ENCODE measurements at regions not wholly inside any gene's neighbourhood (a gene's known extent, or its start where the extent isn't known, plus 50 kb on each side); places are given as distances from the start of the nearest gene placed in this dataset. TPM values are rescaled to one million over a fixed set of nuclear protein-coding genes. Genes with fewer than 3 reads are reported as not detected.
"Not testable (repeated sequence)": the region's sequence is repeated elsewhere in the genome, so short reads cannot be mapped to it uniquely, and the experiment has no call there.

DNA sequence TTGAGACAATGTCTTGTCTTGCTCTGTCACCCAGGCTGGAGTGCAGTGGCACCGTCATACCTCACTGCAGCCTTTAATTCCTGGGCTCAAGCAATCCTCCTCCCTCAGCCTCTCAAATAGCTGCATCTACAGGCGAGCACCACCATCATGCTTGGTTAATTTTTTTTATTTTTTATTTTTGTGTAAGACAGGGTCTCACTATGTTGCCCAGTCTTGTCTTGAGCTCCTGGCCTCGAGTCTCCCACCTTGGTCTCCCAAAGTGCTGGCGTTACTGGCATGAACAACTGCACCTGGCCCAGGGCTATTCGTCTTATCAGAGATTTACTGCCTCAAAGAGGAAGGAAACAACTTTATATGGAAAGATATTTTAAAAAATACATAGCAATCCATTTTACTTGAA is 102.8 kb upstream of the NUPR2 start:
- DNase-seq: no peak

DNA sequence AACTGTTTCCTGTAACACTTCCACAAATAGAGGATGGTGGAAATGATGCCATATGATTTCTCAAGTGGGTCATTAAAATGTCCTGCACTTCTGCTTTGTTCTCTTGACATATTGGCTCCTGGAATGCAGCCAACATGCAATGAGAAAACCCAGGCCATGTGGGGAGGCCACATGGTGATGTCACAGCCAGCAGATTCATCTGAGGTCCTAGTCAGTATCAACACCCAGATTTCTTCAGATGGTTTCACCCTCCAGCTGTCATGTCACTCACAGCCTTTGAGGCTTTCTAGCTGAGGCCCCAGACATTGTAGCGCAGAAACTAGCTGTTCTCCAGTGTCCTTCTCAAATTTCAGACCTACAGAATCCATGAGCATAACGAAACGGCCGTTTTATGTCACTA is 102.3 kb upstream of the NUPR2 start:
- peak; percentile 85 for DNase-seq

DNA sequence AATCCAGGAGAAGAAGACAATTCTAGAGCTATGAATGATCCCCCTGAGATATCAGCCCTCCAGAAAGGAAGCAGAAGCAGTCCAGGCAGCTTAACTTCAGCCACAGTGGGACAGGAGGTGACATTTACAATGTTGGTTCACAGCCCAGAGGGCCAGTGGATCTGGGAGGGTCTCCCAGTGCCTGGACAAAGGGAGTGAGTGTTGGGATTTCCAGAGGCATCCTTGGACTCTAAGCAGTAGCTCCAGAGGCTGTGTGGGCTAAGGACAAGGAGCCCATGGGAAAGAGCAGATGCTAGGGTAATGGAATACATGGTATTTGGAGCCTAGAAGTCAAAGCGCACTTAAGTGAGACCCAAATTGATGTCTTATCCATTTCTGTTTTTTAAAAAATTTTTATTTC is 97.4 kb upstream of the NUPR2 start:
- DNase-seq: no peak

DNA sequence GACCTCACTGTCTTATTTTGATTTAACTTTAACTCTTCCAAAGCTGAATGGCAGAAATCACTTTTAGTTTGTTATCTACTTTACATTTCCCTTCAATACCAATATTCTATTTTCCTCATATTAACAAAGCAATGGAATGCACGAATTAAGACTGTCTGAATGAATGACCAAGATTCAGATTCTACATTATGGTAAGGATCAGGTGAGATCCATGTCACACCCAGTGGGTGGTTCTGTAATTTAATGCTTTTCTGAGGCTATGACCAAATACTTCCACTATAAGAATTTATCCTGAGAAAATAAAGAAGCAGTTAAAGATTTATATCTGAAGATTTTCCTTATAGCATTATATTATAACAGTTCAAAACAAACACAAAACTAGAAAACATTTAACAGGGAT is 90.2 kb upstream of the NUPR2 start:
- DNase-seq: no peak

DNA sequence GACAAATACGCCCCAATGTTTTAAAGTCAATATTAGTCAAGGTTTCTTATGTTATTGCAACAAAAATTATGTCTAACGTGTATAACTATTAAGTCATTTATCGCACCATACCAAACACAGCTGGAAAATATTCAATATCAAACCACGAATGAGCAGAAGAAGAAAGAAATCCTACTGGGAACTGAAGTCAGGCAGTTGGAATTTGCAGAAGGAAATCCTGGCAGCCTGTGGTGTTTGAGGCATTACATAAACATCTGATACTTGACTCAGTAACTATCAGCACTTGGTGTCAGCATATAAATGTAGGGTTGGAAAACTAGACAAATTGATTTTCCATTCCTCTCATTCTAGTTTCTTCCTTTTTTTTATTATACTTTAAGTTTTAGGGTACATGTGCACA is 83.4 kb upstream of the NUPR2 start:
- DNase-seq: no peak

DNA sequence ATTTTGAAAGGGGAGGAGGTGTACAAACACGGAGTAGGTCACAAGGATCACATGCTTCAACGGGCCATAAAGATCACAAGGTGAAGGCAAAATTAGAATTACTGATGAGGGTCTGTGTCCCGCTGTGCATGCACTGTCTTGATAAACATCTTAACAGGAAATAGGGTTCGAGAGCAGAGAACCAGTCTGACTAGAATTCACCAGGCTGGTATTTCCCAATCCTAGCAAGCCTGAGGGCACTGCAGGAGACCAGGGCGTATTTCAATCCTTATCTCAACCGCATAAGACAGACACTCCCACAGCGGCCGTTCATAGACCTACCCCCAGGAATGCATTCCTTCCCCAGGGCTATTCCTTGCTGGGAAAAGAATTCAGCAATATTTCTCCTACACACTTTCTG is 80.0 kb upstream of the NUPR2 start:
- DNase-seq: not testable (repeated sequence)

DNA sequence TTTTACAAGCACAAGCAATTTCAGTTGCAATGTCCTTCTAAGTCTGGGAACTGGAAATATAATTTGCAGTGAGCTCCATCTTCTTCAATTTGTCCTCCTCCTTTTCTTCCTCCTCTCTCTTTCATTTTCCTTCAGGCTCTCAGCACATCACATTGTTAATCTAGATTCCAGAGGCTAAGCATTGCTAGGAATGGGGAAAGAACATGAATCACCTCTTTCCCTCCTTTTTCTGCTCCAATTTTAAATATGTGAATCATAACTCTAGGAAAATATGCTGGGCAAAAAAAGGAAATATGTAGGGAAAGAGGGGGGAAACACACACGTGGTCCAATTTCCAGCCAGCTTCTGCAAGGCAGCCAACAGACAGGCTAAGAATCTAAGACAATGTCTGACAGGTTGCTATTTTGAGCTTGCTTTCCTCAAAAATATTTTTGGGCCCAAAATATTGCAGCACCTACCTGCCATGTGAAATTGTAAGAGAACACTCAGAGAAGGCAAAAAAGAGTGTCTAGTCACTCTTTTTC is 72.7 kb upstream of the NUPR2 start:
- no peak for DNase-seq

DNA sequence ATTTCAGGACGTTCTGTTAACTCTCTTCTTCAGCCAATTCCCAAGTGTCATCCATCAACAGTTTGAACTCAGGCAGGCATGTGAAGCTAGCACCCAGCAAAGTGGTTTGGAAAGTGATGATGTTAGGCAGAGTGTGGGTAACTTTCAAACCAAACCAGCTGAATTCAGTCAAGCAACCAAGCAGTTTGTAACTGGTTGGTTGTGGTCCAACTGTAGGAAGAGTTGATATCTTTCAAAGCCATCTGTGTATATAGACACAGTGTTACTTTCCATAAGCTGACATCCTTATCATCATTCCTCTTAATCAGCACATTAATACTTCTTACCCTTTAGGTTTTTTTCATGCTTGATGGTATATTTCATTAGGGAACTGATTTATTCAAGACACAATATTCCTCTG is 72.2 kb upstream of the NUPR2 start:
- no peak for DNase-seq

DNA sequence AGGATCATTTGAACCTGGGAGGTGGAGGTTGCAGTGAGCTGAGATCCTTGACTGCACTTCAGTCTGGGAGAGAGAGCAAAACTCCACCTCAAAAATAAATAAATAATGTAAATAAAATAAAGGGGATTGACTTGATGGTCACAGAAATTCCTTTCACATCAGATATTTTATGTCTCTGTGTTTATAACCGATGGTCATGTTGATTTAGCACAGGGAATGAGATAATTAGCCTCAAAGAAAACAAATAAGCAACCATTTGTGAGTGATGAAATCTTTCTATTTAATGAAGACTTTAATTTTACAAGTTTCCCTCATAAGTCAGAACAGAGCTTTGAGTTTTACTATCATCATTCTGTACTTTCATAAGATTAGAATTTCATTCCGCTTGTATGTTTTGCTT is 64.8 kb upstream of the NUPR2 start:
- no peak for DNase-seq

DNA sequence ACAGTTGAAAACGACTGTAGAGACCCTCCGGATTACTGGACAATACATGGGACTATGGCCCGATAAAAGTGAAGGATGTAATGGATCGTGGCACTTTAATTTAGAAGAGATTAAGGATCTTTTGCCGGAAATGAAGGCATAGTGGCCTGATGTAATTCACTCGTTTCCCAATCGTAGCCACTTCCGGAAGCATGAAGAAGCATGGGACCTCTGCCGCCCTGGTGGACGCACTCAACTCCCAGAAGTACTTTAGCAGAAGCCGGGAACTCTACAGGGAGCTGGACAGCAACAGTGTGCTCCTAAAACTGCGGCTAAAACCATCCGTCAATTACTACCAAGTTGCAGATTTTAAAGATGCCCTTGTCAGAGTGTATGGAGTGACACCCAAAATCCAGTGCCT is 59.6 kb upstream of the NUPR2 start:
- DNase-seq: no peak

DNA sequence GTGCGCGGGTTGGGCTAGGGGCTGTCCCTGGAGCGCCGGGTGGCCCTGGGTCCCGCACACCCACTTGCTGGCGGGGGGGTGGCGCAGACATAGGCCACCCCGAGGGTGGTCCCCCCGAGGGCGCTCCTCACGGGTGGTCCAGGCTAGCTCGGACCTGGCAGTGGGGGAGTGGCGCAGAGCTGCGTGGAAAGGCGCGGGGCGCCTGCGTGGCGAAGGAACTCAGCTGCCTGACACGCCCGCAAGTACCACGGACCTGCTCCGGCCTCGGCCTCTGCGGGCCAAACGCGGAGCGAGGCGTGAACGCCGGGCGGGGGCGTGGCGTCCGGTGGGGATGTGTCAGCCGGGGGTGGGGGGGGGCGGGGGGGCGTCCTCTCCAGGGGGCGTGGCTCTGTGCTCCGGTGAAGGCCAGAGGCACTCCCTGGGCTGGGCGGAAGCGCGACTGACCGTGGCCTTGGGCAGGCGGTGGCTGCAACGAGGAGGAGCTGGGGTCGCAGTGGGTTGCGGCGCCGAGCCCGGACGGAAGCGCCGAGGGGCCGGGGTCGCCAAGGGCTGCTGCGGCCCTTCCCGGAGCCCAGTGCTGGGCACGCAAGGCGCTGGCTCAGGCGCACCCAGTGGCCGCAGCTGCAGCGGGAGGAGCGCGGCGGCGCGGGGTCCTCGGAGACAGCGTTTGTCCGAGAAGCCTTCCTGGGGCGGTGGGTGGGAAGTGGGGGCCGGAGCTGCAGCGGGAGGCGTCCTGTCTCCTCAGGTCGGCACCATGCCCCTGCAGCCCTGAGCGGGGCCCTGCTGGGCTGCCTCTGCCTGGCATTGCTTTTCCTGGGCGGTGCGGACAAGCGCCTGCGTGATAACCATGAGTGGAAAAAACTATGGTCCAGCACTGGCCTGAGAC is 58.9 kb upstream of the NUPR2 start:
- DNase-seq: no peak

DNA sequence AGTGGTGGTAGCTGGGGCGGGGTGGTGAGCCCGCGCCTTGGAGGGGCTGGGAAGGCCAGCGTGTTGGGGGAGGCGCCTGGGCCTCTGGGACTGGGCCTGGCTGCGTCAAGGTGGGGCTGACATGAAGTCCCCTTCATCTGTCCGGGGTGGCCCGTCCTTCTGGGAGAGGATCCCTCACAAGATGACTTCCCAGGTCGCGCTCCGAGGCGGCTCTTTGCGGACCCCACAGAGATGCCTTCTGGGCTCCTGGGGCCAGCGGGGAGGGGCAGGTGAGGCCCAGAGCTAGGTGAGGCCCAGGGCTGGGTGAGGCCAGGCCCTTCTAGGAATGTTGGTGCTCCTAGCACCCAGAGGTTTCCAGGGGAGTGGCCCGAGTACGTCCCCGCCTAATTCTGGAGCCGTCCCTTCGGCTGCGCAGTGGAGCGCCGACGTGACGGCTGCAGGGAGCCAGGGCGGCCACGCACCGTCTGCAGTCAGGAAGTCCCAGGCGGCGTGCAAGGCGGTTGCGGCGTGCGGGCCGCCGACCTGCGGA is 58.2 kb upstream of the NUPR2 start:
- DNase-seq: no peak

Small RNA genes in the stretch of these regions (small RNA-seq; reads per million reads assigned to genes)
- gene AC092447.9 (ENCODE audit: low replicate concordance): not detected
- not detected for gene RNU6-1052P (ENCODE audit: low replicate concordance)
- not detected for gene RNU6-1335P (ENCODE audit: low replicate concordance)
- gene SEPT14P24 (ENCODE audit: low replicate concordance): not detected

Data from tongue (tissue), 2 donors.